ENCODE measurements at regions not wholly inside any gene's neighbourhood (a gene's known extent, or its start where the extent isn't known, plus 50 kb on each side); places are given as distances from the start of the nearest gene placed in this dataset.

DNA sequence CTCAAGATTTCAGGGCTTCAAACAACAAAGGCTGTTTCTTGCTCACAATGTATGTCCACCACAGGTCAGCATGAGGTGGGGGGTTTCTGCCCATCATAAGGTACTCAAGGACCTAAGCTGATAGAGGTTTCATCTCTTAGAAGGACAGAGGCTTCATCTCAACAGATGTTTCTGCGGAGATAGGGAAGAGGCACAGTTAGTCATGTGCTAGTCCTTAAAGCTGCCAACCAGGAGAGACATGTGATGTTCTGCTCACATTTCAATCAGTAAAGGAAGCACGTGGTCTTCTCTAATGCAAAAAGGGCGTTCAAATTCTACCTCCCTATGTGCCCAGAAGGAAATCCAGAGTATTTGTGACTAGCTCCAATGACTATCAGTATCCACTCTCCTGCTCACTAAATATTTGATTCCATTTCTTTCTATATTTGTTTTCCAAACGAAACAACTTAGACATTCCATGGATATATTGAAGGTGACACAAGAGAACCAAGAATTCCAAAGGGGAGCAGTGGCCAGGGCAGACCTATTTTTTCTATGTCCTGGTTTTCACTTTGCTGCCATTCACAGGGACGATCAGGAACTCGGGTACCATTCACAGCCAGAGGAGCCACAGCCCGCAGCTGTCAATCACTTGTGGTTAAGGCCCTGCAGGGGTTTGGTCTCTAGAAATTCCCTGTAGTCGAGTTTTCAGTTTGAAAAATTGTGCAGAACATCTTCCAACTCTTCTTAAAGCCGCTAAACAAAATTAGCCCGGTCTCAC is 173.2 kb upstream of the FOXA2 start:
- intact Hi-C loops (cut with micrococcal nuclease): no loop called here
- peaks cover 1% of the 10 kb centered on the region for H3K9me3 Mint-ChIP-seq
- H3K27ac Mint-ChIP-seq: no peak overlapping the region
- CTCF ChIA-PET: no interaction called here
- no peak overlapping the region for H3K4me3 Mint-ChIP-seq
- no peaks in the 10 kb centered on the region for H3K27me3 Mint-ChIP-seq (ENCODE audit: low read depth)
- H3K36me3 Mint-ChIP-seq (ENCODE audit: low read depth): no peaks in the 10 kb centered on the region
- DNase-seq: no peak
- H3K4me1 Mint-ChIP-seq (ENCODE audit: low read depth): no peaks in the 10 kb centered on the region

DNA sequence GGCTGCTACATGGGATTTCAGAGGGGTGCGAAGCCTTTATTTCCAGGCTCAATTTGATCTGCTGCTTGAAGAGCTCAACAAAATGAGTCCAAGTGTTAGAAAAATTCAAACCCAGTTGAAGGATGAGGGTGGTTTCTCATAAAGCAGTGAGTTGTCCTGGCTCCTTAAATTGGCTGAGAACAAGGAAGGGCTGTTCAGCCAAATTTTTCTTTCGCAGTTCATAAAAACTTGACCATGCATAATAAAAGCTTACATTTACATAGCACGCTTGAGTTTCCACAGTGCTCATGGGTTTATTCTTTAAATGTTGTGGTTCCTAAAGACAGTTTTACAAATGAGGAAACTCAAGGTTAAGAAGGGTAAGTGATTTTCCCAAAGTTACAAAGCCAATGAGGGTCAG is 174.4 kb upstream of the FOXA2 start:
- Mint-ChIP-seq H3K9me3 (peaks cover 1% of the 10 kb centered on the region), H3K36me3 (ENCODE audit: low read depth) (no peaks in the 10 kb centered on the region), H3K27me3 (ENCODE audit: low read depth) (no peaks in the 10 kb centered on the region), H3K4me1 (ENCODE audit: low read depth) (no peaks in the 10 kb centered on the region), H3K4me3 (no peak overlapping the region), H3K27ac (no peak overlapping the region)
- intact Hi-C loops (cut with micrococcal nuclease): no loop called here
- CTCF ChIA-PET: no interaction called here
- DNase-seq: no peak

DNA sequence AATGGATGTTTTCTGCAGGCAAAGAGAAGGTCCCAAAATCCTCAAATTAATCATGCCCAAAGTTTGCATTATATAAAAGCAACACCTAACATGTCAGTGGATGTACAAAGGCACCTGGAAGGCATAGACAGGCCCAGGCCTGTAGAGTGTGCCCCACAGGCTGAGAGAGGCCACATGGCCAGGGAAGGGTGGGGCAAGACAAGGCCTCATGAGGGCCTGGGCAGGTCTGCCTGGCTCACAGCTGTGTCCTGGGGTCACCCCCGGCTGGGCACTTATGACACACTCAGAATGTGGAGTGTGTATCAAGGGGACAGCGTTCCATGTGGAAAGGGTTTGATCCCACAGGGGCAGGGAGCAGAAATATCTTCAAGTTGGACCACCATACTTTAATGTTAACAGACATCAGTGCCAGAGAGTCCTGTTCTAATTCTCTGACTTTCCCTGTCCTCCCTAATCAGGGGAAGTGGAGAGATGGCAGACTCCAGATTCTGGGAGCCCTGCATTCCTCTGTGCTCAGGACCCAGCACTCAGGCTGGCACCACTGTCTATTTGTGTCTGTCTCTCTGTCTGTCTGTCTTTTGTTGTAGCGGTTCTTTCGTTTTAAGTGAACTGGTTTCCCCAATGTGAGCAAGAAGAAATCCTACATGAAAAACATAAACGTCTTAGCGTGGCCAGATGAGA is 178.3 kb upstream of the FOXA2 start:
- H3K4me3 Mint-ChIP-seq: no peak overlapping the region
- H3K9me3 Mint-ChIP-seq: peaks cover 1% of the 10 kb centered on the region
- H3K36me3 Mint-ChIP-seq (ENCODE audit: low read depth): no peaks in the 10 kb centered on the region
- no peak for DNase-seq
- intact Hi-C loops (cut with micrococcal nuclease): no loop called here
- H3K27ac Mint-ChIP-seq: no peak overlapping the region
- CTCF ChIA-PET: no interaction called here
- H3K4me1 Mint-ChIP-seq (ENCODE audit: low read depth): no peaks in the 10 kb centered on the region
- H3K27me3 Mint-ChIP-seq (ENCODE audit: low read depth): no peaks in the 10 kb centered on the region

GRCh38 chr20:22763257-22763906 is 179.0 kb upstream of the FOXA2 start:
- no peaks in the 10 kb centered on the region for H3K36me3 Mint-ChIP-seq (ENCODE audit: low read depth)

GRCh38 chr20:22768266-22769178 is 184.2 kb upstream of the FOXA2 start:
- H3K27me3 Mint-ChIP-seq (ENCODE audit: low read depth): peaks cover 2% of the 10 kb centered on the region
- CTCF ChIA-PET: no interaction called here
- no peaks in the 10 kb centered on the region for H3K36me3 Mint-ChIP-seq (ENCODE audit: low read depth)
- no peak overlapping the region for H3K27ac Mint-ChIP-seq
- intact Hi-C loops (cut with micrococcal nuclease): no loop called here
- no peaks in the 10 kb centered on the region for H3K9me3 Mint-ChIP-seq
- no peak for DNase-seq
- no peak overlapping the region for H3K4me3 Mint-ChIP-seq
- H3K4me1 Mint-ChIP-seq (ENCODE audit: low read depth): no peaks in the 10 kb centered on the region

More at GRCh38 chr20:22763257-22763906, 179.0 kb upstream of the FOXA2 start:
- Mint-ChIP-seq H3K27me3 (ENCODE audit: low read depth) (no peaks in the 10 kb centered on the region), H3K4me3 (no peak overlapping the region), H3K27ac (no peak overlapping the region), H3K9me3 (peaks cover 1% of the 10 kb centered on the region), H3K4me1 (ENCODE audit: low read depth) (no peaks in the 10 kb centered on the region)
- CTCF ChIA-PET: no interaction called here
- DNase-seq: no peak
- intact Hi-C loops (cut with micrococcal nuclease): no loop called here

GRCh38 chr20:22770241-22770800 is 185.9 kb upstream of the FOXA2 start:
- CTCF ChIA-PET: no interaction called here

GRCh38 chr20:22771706-22772105 is 187.3 kb upstream of the FOXA2 start:
- Mint-ChIP-seq H3K4me3 (no peak overlapping the region), H3K4me1 (ENCODE audit: low read depth) (no peaks in the 10 kb centered on the region), H3K27ac (no peak overlapping the region), H3K36me3 (ENCODE audit: low read depth) (no peaks in the 10 kb centered on the region), H3K27me3 (ENCODE audit: low read depth) (peaks cover 2% of the 10 kb centered on the region), H3K9me3 (peaks cover 4% of the 10 kb centered on the region)
- CTCF ChIA-PET: no interaction called here
- intact Hi-C loops (cut with micrococcal nuclease): no loop called here
- no peak for DNase-seq

More at GRCh38 chr20:22770241-22770800, 185.9 kb upstream of the FOXA2 start:
- peaks cover 2% of the 10 kb centered on the region for H3K27me3 Mint-ChIP-seq (ENCODE audit: low read depth)
- intact Hi-C loops (cut with micrococcal nuclease): no loop called here
- no peak overlapping the region for H3K4me3 Mint-ChIP-seq
- H3K27ac Mint-ChIP-seq: no peak overlapping the region
- no peaks in the 10 kb centered on the region for H3K36me3 Mint-ChIP-seq (ENCODE audit: low read depth)
- DNase-seq: no peak
- H3K9me3 Mint-ChIP-seq: no peaks in the 10 kb centered on the region
- no peaks in the 10 kb centered on the region for H3K4me1 Mint-ChIP-seq (ENCODE audit: low read depth)

DNA sequence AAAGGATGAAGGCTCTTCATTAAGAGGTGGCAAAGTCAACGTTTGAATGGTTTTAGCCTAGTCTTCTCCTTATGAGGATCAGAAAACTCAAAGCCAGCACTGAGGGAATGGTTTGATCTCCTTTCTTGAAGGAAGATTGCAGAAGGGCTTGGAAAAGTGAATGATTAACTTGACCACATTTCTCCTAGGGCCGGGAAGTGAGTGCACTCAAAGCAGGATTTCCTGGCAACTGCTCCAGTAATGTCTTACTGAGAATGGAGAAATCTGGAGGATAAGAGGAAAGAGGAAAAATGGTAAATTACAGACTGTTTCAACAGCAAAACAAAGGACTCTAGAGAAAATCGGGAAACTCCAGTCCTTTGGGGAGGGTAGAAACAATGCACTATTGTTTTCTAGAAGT is 189.0 kb upstream of the FOXA2 start:
- CTCF ChIA-PET: no interaction called here

DNA sequence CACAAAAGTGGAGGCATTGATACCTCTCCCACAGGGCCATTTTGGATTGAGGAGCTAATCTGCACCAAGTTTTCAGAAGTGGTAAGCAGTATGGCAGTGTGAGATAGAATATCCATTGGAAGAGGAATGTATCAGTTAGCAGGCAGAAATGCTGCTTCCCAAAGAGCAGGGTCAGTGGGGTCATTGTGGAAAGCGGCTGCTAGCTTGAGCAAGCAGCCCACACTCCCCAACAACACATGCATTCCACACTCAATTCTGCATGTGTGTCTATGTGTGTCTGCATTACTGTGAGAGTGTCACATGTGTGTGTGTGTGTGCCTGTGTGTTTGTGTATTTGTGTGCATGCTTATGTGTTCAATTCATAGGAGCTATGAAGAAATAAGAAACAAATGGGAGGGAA is 190.9 kb upstream of the FOXA2 start:
- Mint-ChIP-seq H3K4me1 (ENCODE audit: low read depth) (no peaks in the 10 kb centered on the region), H3K4me3 (no peak overlapping the region), H3K36me3 (ENCODE audit: low read depth) (no peaks in the 10 kb centered on the region), H3K9me3 (peaks cover 4% of the 10 kb centered on the region), H3K27me3 (ENCODE audit: low read depth) (no peaks in the 10 kb centered on the region), H3K27ac (no peak overlapping the region)
- no peak for DNase-seq
- CTCF ChIA-PET: no interaction called here
- intact Hi-C loops (cut with micrococcal nuclease): no loop called here

More for the DNA sequence above, 189.0 kb upstream of the FOXA2 start:
- no peak overlapping the region for H3K27ac Mint-ChIP-seq
- peaks cover 4% of the 10 kb centered on the region for H3K9me3 Mint-ChIP-seq
- H3K4me3 Mint-ChIP-seq: no peak overlapping the region
- intact Hi-C loops (cut with micrococcal nuclease): no loop called here
- no peaks in the 10 kb centered on the region for H3K36me3 Mint-ChIP-seq (ENCODE audit: low read depth)
- DNase-seq: no peak
- H3K27me3 Mint-ChIP-seq (ENCODE audit: low read depth): peaks cover 2% of the 10 kb centered on the region
- H3K4me1 Mint-ChIP-seq (ENCODE audit: low read depth): no peaks in the 10 kb centered on the region

DNA sequence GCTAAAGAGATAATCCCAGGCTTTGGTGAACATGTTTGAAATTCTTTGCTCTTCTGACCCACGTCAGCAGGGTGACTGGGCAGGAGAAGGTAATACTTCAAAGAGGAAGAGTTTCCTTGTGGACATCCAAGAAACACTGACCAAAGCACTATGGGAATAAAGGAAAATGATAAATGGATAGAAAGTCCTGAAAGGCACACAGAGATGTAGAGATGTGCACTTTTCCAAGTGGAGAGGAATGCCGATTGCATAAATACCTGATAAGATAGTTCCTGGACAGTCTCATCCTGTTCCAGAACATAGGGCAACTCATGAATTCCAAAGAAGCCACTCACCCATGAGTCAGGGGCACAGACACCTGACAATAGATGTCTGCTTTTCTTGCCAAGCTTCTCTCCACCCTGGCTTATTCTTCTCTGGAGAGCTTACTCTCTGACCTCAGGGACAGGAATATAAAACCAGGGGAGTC is 191.3 kb upstream of the FOXA2 start:
- Mint-ChIP-seq H3K36me3 (ENCODE audit: low read depth) (no peaks in the 10 kb centered on the region), H3K27me3 (ENCODE audit: low read depth) (no peaks in the 10 kb centered on the region), H3K4me3 (no peak overlapping the region), H3K27ac (no peak overlapping the region), H3K4me1 (ENCODE audit: low read depth) (no peaks in the 10 kb centered on the region), H3K9me3 (peaks cover 4% of the 10 kb centered on the region)
- intact Hi-C loops (cut with micrococcal nuclease): no loop called here
- no peak for DNase-seq
- CTCF ChIA-PET: no interaction called here

DNA sequence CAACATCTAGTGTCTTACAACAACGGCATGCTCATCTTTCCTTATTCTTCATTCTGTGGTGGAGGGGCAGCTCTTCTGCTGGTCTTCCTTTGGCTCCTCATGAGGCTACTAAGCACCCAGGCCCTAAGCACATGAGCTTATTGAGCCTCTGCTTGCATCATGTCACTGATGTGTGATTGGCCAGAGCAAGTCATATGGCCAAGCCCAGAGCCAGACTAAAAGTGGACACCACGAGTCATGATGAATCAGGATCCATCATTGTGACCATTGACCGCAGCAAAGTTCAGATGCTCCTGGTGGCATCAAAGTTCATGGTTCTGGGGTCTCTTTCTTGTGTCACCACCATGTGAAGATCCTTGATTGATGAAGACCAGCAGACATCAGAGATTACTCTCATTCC is 192.0 kb upstream of the FOXA2 start:
- H3K9me3 Mint-ChIP-seq: peaks cover 4% of the 10 kb centered on the region
- no peaks in the 10 kb centered on the region for H3K36me3 Mint-ChIP-seq (ENCODE audit: low read depth)
- no peaks in the 10 kb centered on the region for H3K4me1 Mint-ChIP-seq (ENCODE audit: low read depth)
- no peaks in the 10 kb centered on the region for H3K27me3 Mint-ChIP-seq (ENCODE audit: low read depth)
- no peak overlapping the region for H3K27ac Mint-ChIP-seq
- intact Hi-C loops (cut with micrococcal nuclease): no loop called here
- no peak overlapping the region for H3K4me3 Mint-ChIP-seq
- DNase-seq: no peak
- CTCF ChIA-PET: interaction anchor here (0.6 kb wide), 1 partner anchor 15 kb away, joined by 3 read pairs; no protein-coding TSS in a partner anchor

DNA sequence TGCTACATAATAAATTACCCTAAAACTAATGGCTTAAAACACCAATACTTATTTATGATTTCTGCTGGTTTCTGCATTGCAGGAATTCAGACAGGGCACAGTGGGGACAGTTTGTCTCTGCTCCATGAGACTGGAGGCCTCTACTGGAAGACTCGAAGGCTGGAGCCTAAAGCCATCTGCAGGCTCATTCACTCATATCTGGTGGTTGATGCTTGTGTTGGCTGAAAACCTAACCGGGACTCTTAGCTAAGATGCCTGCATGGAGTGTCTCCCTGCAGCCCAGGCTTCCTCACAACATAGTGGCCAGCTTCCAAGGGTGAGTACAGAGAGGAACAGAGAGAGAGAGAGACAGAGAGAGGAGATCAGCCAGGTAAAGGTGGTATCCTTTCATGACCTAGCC is 195.5 kb upstream of the FOXA2 start:
- no peaks in the 10 kb centered on the region for H3K36me3 Mint-ChIP-seq (ENCODE audit: low read depth)

More for the DNA sequence above, 195.5 kb upstream of the FOXA2 start:
- no peaks in the 10 kb centered on the region for H3K4me1 Mint-ChIP-seq (ENCODE audit: low read depth)
- peaks cover 4% of the 10 kb centered on the region for H3K9me3 Mint-ChIP-seq
- CTCF ChIA-PET: no interaction called here
- H3K27ac Mint-ChIP-seq: no peak overlapping the region
- no peak for DNase-seq
- H3K27me3 Mint-ChIP-seq (ENCODE audit: low read depth): no peaks in the 10 kb centered on the region
- no peak overlapping the region for H3K4me3 Mint-ChIP-seq
- intact Hi-C loops (cut with micrococcal nuclease): no loop called here

All from activated naive CD4-positive, alpha-beta T cell treated with anti-CD3 and anti-CD28 coated beads for 36 hours (primary cell).